ENCODE measurements at regions not wholly inside any gene's neighbourhood (a gene's known extent, or its start where the extent isn't known, plus 50 kb on each side); places are given as distances from the start of the nearest gene placed in this dataset.

DNA sequence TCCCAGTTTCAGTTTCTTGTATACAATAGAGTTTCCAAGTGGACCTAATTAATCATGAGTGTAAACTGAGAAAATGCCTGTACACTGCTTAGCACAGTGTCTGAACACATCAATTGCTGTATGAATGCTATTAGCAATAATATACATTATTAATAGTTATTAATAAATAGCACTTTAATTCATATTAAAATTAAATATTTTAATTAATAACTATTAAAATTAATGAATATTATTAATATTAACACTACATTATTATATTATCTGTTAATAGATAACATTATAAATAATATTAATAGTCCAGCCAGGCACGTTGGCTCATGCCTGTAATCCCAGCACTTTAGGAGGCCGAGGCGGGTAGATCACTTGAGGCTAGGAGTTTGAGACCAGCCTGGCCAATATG, 244.9 kb upstream of the ANKRD55 start:
- no peak overlapping the region for H3K4me3 ChIP-seq
- no peaks in the 10 kb centered on the region for H3K36me3 ChIP-seq

GRCh38 chr5:56476487-56476856, 243.3 kb upstream of the ANKRD55 start:
- DNase-seq (ENCODE audit: low spot score) = no peak

More for the DNA sequence above, 244.9 kb upstream of the ANKRD55 start:
- no peak for DNase-seq (ENCODE audit: low spot score)
- no peak for TF ChIP-seq CTCF (IDR thresholded peaks at IDR 0.05)
- Histone ChIP-seq H3K27ac (no peak overlapping the region), H3K27me3 (no peaks in the 10 kb centered on the region), H3K4me1 (peaks cover 0 to 29% of the 10 kb centered on the region in 2 donors), H3K9me3 (no peaks in the 10 kb centered on the region)

GRCh38 chr5:56475689-56476486, 242.8 kb upstream of the ANKRD55 start:
- DNase-seq (ENCODE audit: low spot score) = no peak
- H3K27ac ChIP-seq = no peak overlapping the region
- no peak overlapping the region for H3K4me3 ChIP-seq
- peaks cover 0 to 17% of the 10 kb centered on the region in 2 donors for H3K4me1 ChIP-seq
- no peaks in the 10 kb centered on the region for H3K36me3 ChIP-seq
- no peaks in the 10 kb centered on the region for H3K27me3 ChIP-seq
- no peak for TF ChIP-seq CTCF (IDR thresholded peaks at IDR 0.05)
- H3K9me3 ChIP-seq = no peaks in the 10 kb centered on the region

More at GRCh38 chr5:56476487-56476856, 243.3 kb upstream of the ANKRD55 start:
- H3K27me3 ChIP-seq = no peaks in the 10 kb centered on the region
- H3K4me1 ChIP-seq = peaks cover 0 to 22% of the 10 kb centered on the region in 2 donors
- no peak for TF ChIP-seq CTCF (IDR thresholded peaks at IDR 0.05)
- H3K36me3 ChIP-seq = no peaks in the 10 kb centered on the region
- H3K9me3 ChIP-seq = no peaks in the 10 kb centered on the region
- no peak overlapping the region for H3K4me3 ChIP-seq
- no peak overlapping the region for H3K27ac ChIP-seq

- no peak for DNase-seq (ENCODE audit: low spot score)
Measured at GRCh38 chr5:56471707-56472106, 238.6 kb upstream of the ANKRD55 start.

GRCh38 chr5:56470007-56470406, 236.9 kb upstream of the ANKRD55 start:
- H3K4me1 ChIP-seq = peaks cover 0 to 14% of the 10 kb centered on the region in 2 donors
- H3K4me3 ChIP-seq = no peak overlapping the region

More at GRCh38 chr5:56471707-56472106, 238.6 kb upstream of the ANKRD55 start:
- Histone ChIP-seq H3K27me3 (no peaks in the 10 kb centered on the region), H3K9me3 (no peaks in the 10 kb centered on the region), H3K27ac (no peak overlapping the region), H3K4me3 (no peak overlapping the region), H3K4me1 (no peaks in the 10 kb centered on the region), H3K36me3 (no peaks in the 10 kb centered on the region)
- no peak for TF ChIP-seq CTCF (IDR thresholded peaks at IDR 0.05)

More at GRCh38 chr5:56470007-56470406, 236.9 kb upstream of the ANKRD55 start:
- Histone ChIP-seq H3K27me3 (no peaks in the 10 kb centered on the region), H3K9me3 (no peaks in the 10 kb centered on the region), H3K36me3 (no peaks in the 10 kb centered on the region), H3K27ac (no peak overlapping the region)
- no peak for TF ChIP-seq CTCF (IDR thresholded peaks at IDR 0.05)
- DNase-seq (ENCODE audit: low spot score) = no peak

Measured in right atrium auricular region (tissue), 2 donors.